Smooth muscle cell (in vitro differentiated cells): ENCODE measurements at regions not wholly inside any gene's neighbourhood (a gene's known extent, or its start where the extent isn't known, plus 50 kb on each side); places are given as distances from the start of the nearest gene placed in this dataset.

Experiments
- DNase-seq: peaks from one replicate; lab custom pipeline; 2025; ENCODE audit not compliant: unreplicated experiment; lab: John Stamatoyannopoulos, UW
- H2AFZ ChIP-seq: fragments of 200-600 bp; sonication (generic); 2 replicates; pipeline ENCODE4 v1.6.0; 2016; ENCODE audit warnings: antibody characterized with exemption, low read depth, mild to moderate bottlenecking
- H3F3A ChIP-seq: fragments of 200-600 bp; sonication (generic); 2 replicates; pipeline ENCODE4 v1.6.0; 2017; ENCODE audit warnings: antibody characterized with exemption, low read depth
- H3K27ac ChIP-seq: fragments of 200-600 bp; sonication (generic); 2 replicates; pipeline ENCODE4 v1.5.1; 2016; ENCODE audit warnings: low read depth, mild to moderate bottlenecking
- H3K27me3 ChIP-seq: fragments of 200-600 bp; sonication (generic); 2 replicates; pipeline ENCODE4 v1.6.1; 2016; ENCODE audit warnings: low read depth, mild to moderate bottlenecking
- H3K36me3 ChIP-seq: fragments of 200-600 bp; sonication (generic); 2 replicates; pipeline ENCODE4 v1.5.1; 2016; ENCODE audit warnings: low read depth
- H3K4me1 ChIP-seq: fragments of 200-600 bp; sonication (generic); 2 replicates; pipeline ENCODE4 v1.5.1; 2016; ENCODE audit warnings: low read depth
- H3K4me2 ChIP-seq: fragments of 200-600 bp; sonication (generic); 2 replicates; pipeline ENCODE4 v1.6.0; 2016; ENCODE audit warnings: mild to moderate bottlenecking
- H3K4me3 ChIP-seq: fragments of 200-600 bp; sonication (generic); 2 replicates; pipeline ENCODE4 v1.5.1; 2016; ENCODE audit warnings: mild to moderate bottlenecking
- H3K79me2 ChIP-seq: fragments of 200-600 bp; sonication (generic); 2 replicates; pipeline ENCODE4 v1.6.0; 2016; ENCODE audit warnings: low read depth, mild to moderate bottlenecking
- H3K9ac ChIP-seq: fragments of 200-600 bp; sonication (generic); 2 replicates; pipeline ENCODE4 v1.6.0; 2016; ENCODE audit warnings: low read depth
- H3K9me3 ChIP-seq: fragments of 200-600 bp; sonication (generic); replicated peaks from 2 replicates; pipeline ENCODE4 v1.5.1; 2016; ENCODE audit warnings: low read depth
- H4K20me1 ChIP-seq: fragments of 200-600 bp; sonication (generic); 2 replicates; pipeline ENCODE4 v1.6.0; 2016; ENCODE audit warnings: low read depth
- WGBS: methylation state at CpG from one replicate; pipeline ENCODE4 v1.1.7; 2016; ENCODE audit warnings: low lambda C conversion rate; 5-methylcytosine and 5-hydroxymethylcytosine counted together
- TF ChIP-seq, protein P1 (sequence below): fragments of 200-600 bp; sonication (generic); IDR thresholded peaks from 2 replicates; pipeline ENCODE4 v1.5.1; 2017; ENCODE audit warnings: borderline replicate concordance, mild to moderate bottlenecking, antibody characterized with exemption; ENCODE audit not compliant: insufficient read depth, poor library complexity, severe bottlenecking

DNA sequence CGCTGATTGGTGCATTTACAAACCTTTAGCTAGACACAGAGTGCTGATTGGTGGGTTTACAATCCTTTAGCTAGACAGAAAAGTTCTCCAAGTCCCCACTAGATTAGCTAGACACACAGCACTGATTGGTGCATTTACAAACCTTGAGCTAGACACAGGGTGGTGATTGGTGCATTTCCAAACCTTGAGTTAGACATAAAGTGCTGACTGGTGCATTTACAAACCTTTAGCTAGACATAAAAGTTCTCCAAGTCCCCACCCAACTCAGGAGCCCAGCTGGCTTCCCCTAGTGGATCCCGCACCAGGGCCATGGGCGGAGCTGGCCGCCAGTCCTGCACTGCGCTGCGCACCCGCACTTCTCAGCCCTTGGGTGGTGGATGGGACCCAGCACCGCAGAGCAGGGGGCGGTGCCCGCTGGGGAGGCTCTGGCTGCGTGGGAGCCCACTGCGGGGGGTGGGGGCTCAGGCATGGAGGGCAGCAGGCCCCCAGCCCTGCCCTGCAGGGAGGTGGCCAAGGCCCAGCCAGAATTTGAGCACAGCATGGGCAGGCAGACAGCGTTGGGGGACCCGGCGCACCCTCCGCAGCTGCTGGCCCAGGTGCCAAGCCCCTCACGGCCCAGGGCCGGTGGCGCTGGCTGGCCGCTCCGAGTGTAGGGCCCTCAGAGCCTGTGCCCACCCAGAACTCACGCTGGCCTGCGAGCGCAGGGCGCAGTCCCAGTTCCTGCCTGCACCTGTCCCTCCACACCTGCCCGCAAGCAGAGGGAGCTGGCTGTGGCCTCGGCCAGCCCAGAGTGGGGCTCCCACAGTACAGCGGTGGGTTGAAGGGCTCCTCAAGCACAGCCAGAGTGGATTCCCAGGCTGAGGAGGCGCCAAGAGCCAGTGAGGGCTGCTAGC lies 608.9 kb upstream of the LCORL start:
- Histone ChIP-seq H3K27ac (no peak overlapping the region), H3K4me1 (no peaks in the 10 kb centered on the region), H4K20me1 (no peaks in the 10 kb centered on the region), H3F3A (no peaks in the 10 kb centered on the region), H3K4me3 (no peak overlapping the region), H3K9me3 (no peaks in the 10 kb centered on the region), H3K27me3 (no peaks in the 10 kb centered on the region), H2AFZ (no peak overlapping the region), H3K4me2 (no peak overlapping the region), H3K79me2 (no peaks in the 10 kb centered on the region), H3K9ac (no peak overlapping the region), H3K36me3 (no peaks in the 10 kb centered on the region)
- no peak for DNase-seq
- 91% methylated on average over 24 of the region's 29 CpGs for WGBS
- TF ChIP-seq, protein P1, sequence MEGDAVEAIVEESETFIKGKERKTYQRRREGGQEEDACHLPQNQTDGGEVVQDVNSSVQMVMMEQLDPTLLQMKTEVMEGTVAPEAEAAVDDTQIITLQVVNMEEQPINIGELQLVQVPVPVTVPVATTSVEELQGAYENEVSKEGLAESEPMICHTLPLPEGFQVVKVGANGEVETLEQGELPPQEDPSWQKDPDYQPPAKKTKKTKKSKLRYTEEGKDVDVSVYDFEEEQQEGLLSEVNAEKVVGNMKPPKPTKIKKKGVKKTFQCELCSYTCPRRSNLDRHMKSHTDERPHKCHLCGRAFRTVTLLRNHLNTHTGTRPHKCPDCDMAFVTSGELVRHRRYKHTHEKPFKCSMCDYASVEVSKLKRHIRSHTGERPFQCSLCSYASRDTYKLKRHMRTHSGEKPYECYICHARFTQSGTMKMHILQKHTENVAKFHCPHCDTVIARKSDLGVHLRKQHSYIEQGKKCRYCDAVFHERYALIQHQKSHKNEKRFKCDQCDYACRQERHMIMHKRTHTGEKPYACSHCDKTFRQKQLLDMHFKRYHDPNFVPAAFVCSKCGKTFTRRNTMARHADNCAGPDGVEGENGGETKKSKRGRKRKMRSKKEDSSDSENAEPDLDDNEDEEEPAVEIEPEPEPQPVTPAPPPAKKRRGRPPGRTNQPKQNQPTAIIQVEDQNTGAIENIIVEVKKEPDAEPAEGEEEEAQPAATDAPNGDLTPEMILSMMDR, result no peak

DNA sequence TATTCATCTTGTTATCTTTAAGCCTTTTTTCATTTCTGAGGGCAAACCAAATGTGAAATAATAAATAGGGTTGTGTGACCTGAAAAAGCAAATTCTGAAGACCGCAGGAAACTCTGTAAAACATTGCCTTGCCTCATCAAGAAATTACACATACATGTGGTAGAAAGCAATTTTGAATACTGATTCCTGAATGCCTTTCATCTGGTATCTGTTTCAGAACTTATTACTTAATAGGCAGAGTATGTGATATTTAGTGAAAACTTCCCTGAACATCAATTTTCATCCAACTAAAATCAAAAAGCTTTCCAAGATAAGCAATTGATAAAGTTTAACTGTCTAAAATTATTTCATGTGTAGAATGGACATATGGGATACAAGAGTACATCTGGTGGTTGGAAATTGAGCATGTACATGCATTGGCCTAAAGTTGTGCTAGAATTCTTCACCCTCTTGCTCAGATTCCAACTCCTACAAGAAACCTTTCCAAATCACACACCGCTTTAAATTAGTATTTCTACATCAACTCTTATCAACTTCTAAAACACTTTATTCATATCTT lies 606.0 kb upstream of the LCORL start:
- H3F3A ChIP-seq, result no peaks in the 10 kb centered on the region
- no peak overlapping the region for H3K27ac ChIP-seq
- H3K79me2 ChIP-seq, result no peaks in the 10 kb centered on the region
- H3K9ac ChIP-seq, result no peak overlapping the region
- WGBS, result 87% methylated on average over 2 of the region's 2 CpGs
- H3K4me2 ChIP-seq, result no peak overlapping the region
- H3K9me3 ChIP-seq, result no peaks in the 10 kb centered on the region
- H3K36me3 ChIP-seq, result no peaks in the 10 kb centered on the region
- TF ChIP-seq, protein P1, result no peak
- no peak overlapping the region for H2AFZ ChIP-seq
- H3K4me3 ChIP-seq, result no peak overlapping the region
- H3K27me3 ChIP-seq, result no peaks in the 10 kb centered on the region
- no peak for DNase-seq
- H3K4me1 ChIP-seq, result no peaks in the 10 kb centered on the region
- H4K20me1 ChIP-seq, result no peaks in the 10 kb centered on the region

DNA sequence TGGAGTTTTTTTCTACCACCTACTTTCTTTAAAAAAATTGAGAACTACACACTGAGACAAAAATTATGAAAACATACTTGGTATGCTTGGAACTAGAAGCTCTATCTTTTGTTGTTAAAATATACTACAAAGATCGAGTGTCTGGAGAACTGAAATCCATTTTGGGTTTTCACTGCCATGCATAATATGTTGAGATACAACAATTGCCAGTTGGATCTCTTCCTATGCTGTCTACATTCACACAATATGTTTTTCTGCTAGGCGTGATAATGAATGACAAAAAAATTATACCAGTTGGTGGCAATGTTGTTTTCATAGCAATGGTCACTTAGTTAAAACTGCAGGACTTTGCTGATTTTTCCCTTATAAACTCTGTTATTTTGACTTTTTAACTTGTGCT lies 605.4 kb upstream of the LCORL start:
- Histone ChIP-seq H2AFZ (no peak overlapping the region), H3K36me3 (no peaks in the 10 kb centered on the region), H3K27me3 (no peaks in the 10 kb centered on the region), H3K4me1 (no peaks in the 10 kb centered on the region), H3K79me2 (no peaks in the 10 kb centered on the region), H3F3A (no peaks in the 10 kb centered on the region), H3K4me2 (no peak overlapping the region), H4K20me1 (no peaks in the 10 kb centered on the region), H3K9me3 (no peaks in the 10 kb centered on the region), H3K27ac (no peak overlapping the region), H3K9ac (no peak overlapping the region), H3K4me3 (no peak overlapping the region)
- TF ChIP-seq, protein P1, result no peak
- WGBS, result 84% methylated on average over 2 of the region's 2 CpGs
- no peak for DNase-seq
